B cell (primary cell): ENCODE measurements at regions not wholly inside any gene's neighbourhood (a gene's known extent, or its start where the extent isn't known, plus 50 kb on each side); places are given as distances from the start of the nearest gene placed in this dataset.

ENCODE experiments used
- ATAC-seq: fragments of 200-7000 bp; cut with Tn5 transposase; one replicate; pipeline ENCODE4 v1.10.0; 2021; ENCODE audit warnings: low read depth, mild to moderate bottlenecking, moderate number of reproducible peaks, moderate library complexity
- CTCF ChIA-PET: fragments of 350-600 bp; sonication (Branson Sonifier 250); formaldehyde crosslinking; loops from one replicate; lab custom pipeline; 2021; ENCODE audit warnings: antibody characterized with exemption, inconsistent platforms; lab: Charles Lee
- POLR2A ChIA-PET: fragments of 350-600 bp; sonication (Branson Sonifier 250); formaldehyde crosslinking; loops from one replicate; lab custom pipeline; 2021; ENCODE audit warnings: antibody characterized with exemption; lab: Charles Lee
- DNase-seq: peaks from one replicate; pipeline ENCODE4 v3.0.0; 2013
- H2AFZ ChIP-seq: 2 replicates; pipeline ENCODE4 v1.6.1; 2012; ENCODE audit warnings: mild to moderate bottlenecking, low read depth, low read length; ENCODE audit not compliant: insufficient read depth, poor library complexity, severe bottlenecking
- H3K27ac ChIP-seq, 2 donors: 1 replicate in 1 of 2; 2 replicates in 1 of 2; pipeline ENCODE4 v1.5.1; 2012 to 2013; ENCODE audit warnings: low read length in 2 of 2, mild to moderate bottlenecking in 2 of 2, moderate library complexity in 1 of 2
- H3K27me3 ChIP-seq, 4 experiments: fragments of 200-600 bp in 1 of 4; sonication (generic) in 1 of 4; replicated peaks in 1 of 4; 1 replicate in 2 of 4; 2 replicates in 2 of 4; pipeline versions ENCODE4 v1.6.1 to v1.7.0; 2013 to 2016; ENCODE audit warnings: low read length in 3 of 4, mild to moderate bottlenecking in 2 of 4, mixed read lengths in 1 of 4, moderate library complexity in 1 of 4; ENCODE audit not compliant: insufficient read depth in 4 of 4, control insufficient read depth in 3 of 4; ENCODE audit errors: control extremely low read depth in 1 of 4
- H3K36me3 ChIP-seq, 2 experiments: replicated peaks in 1 of 2; 1 replicate in 1 of 2; 2 replicates in 1 of 2; pipeline versions ENCODE4 v1.6.1 to v1.7.1; 2013; ENCODE audit warnings: low read length in 1 of 2; ENCODE audit not compliant: insufficient read depth in 2 of 2, control insufficient read depth in 1 of 2; ENCODE audit errors: control extremely low read depth in 1 of 2, extremely low read depth in 1 of 2
- H3K4me1 ChIP-seq, 2 donors: fragments of 200-600 bp in 1 of 2; sonication (generic) in 1 of 2; 1 replicate in 1 of 2; 2 replicates in 1 of 2; pipeline versions ENCODE4 v1.5.1 to v1.6.1; 2013 to 2017; ENCODE audit warnings: low read length in 2 of 2; ENCODE audit not compliant: control insufficient read depth in 2 of 2, insufficient read depth in 2 of 2
- H3K4me2 ChIP-seq: replicated peaks from 2 replicates; pipeline ENCODE3; 2012; ENCODE audit warnings: mild to moderate bottlenecking, low read depth, low read length; ENCODE audit not compliant: poor library complexity, severe bottlenecking
- H3K4me3 ChIP-seq, 5 experiments: fragments of 200-600 bp in 1 of 5; sonication (generic) in 1 of 5; 1 replicate in 3 of 5; 2 replicates in 2 of 5; pipeline versions ENCODE4 v1.5.1 to v1.7.0; 2011 to 2016; ENCODE audit warnings: low read length in 4 of 5, mild to moderate bottlenecking in 4 of 5, low read depth in 2 of 5, control low read depth in 1 of 5, moderate library complexity in 1 of 5; ENCODE audit not compliant: insufficient read depth in 1 of 5; ENCODE audit errors: control extremely low read depth in 1 of 5, extremely low read depth in 1 of 5
- H3K79me2 ChIP-seq: fragments of 200-600 bp; sonication (generic); one replicate; pipeline ENCODE4 v1.6.0; 2016; ENCODE audit warnings: low read length; ENCODE audit not compliant: control insufficient read depth, insufficient read depth
- H3K9ac ChIP-seq: fragments of 200-600 bp; sonication (generic); 2 replicates; pipeline ENCODE4 v1.6.1; 2017; ENCODE audit warnings: mild to moderate bottlenecking, low read length, moderate library complexity
- H3K9me3 ChIP-seq, 3 donors: one replicate each; pipeline versions ENCODE4 v1.6.1 to v1.7.1; 2013; ENCODE audit warnings: low read length in 2 of 3; ENCODE audit not compliant: control insufficient read depth in 2 of 3, insufficient read depth in 1 of 3; ENCODE audit errors: control extremely low read depth in 1 of 3
- H4K20me1 ChIP-seq: 2 replicates; pipeline ENCODE4 v1.6.0; 2012; ENCODE audit warnings: mild to moderate bottlenecking, low read length; ENCODE audit not compliant: insufficient read depth, control insufficient read depth, poor library complexity, severe bottlenecking
- H3K27ac Mint-ChIP-seq: one replicate; pipeline ENCODE4 v1.8.0; 2021; ENCODE audit warnings: mixed read lengths
- H3K27me3 Mint-ChIP-seq: one replicate; pipeline ENCODE4 v1.8.0; 2021; ENCODE audit warnings: mixed read lengths
- H3K4me1 Mint-ChIP-seq: one replicate; pipeline ENCODE4 v1.8.0; 2021; ENCODE audit warnings: mixed read lengths
- H3K4me3 Mint-ChIP-seq: one replicate; pipeline ENCODE4 v1.8.0; 2021; ENCODE audit warnings: mixed read lengths
- H3K9me3 Mint-ChIP-seq: one replicate; pipeline ENCODE4 v1.8.0; 2022; ENCODE audit warnings: mixed read lengths; ENCODE audit not compliant: insufficient read depth
- EZH2 ChIP-seq: IDR thresholded peaks from 2 replicates; pipeline ENCODE4 v1.6.1; 2012; ENCODE audit warnings: borderline replicate concordance, low read depth, mild to moderate bottlenecking, moderate library complexity, low read length; ENCODE audit not compliant: insufficient read depth, poor library complexity, severe bottlenecking
- WGBS: methylation state at CpG from one replicate; pipeline ENCODE4 v1.1.5; 2013; ENCODE audit warnings: missing lambda C conversion rate; ENCODE audit not compliant: insufficient coverage; 5-methylcytosine and 5-hydroxymethylcytosine counted together
- intact Hi-C: fragments of 100-400 bp; cut with micrococcal nuclease; formaldehyde crosslinking; loops from one replicate; pipeline ENCODE4 v1.10.0; 2022
- TF ChIP-seq, protein P1 (sequence below): fragments of 200-600 bp; IDR thresholded peaks from one replicate; pipeline ENCODE4 v1.8.0; 2022; ENCODE audit warnings: antibody characterized with exemption, mild to moderate bottlenecking

DNA sequence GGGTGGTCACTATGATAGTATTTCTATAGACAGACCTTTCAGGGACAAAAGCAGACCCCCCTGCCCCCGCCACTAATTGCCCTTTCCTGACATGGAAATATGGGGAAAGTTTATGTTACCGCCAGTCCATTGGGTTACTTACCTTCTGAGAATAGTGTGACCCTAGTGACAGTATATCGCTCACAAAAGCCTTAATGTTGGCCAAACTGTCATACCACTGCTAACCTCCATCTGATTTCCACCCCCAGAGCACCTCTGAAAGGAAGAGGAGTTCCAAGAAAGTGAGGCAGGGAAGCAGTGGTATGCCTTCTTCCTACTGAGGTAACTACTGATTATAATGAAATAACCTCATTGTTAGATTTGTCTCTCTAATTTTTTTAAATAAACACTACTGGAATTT is 67.5 kb upstream of the CCDC91 start:
- Histone ChIP-seq H2AFZ (no peak overlapping the region), H3K4me2 (no peak overlapping the region), H3K79me2 (no peaks in the 10 kb centered on the region), H3K27me3 (no peaks in the 10 kb centered on the region), H3K4me3 (no peak overlapping the region), H3K9ac (no peak overlapping the region), H3K9me3 (no peaks in the 10 kb centered on the region), H3K4me1 (no peaks in the 10 kb centered on the region), H3K27ac (no peak overlapping the region), H3K36me3 (no peaks in the 10 kb centered on the region), H4K20me1 (no peaks in the 10 kb centered on the region)
- no peak overlapping the region for H3K27ac Mint-ChIP-seq
- WGBS = no CpG with 5 or more reads among the region's 3 CpGs
- DNase-seq (no peak), ATAC-seq (no peak)
- TF ChIP-seq, protein P1, sequence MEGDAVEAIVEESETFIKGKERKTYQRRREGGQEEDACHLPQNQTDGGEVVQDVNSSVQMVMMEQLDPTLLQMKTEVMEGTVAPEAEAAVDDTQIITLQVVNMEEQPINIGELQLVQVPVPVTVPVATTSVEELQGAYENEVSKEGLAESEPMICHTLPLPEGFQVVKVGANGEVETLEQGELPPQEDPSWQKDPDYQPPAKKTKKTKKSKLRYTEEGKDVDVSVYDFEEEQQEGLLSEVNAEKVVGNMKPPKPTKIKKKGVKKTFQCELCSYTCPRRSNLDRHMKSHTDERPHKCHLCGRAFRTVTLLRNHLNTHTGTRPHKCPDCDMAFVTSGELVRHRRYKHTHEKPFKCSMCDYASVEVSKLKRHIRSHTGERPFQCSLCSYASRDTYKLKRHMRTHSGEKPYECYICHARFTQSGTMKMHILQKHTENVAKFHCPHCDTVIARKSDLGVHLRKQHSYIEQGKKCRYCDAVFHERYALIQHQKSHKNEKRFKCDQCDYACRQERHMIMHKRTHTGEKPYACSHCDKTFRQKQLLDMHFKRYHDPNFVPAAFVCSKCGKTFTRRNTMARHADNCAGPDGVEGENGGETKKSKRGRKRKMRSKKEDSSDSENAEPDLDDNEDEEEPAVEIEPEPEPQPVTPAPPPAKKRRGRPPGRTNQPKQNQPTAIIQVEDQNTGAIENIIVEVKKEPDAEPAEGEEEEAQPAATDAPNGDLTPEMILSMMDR = no peak
- TF ChIP-seq EZH2 = no peak
- H3K9me3 Mint-ChIP-seq = no peaks in the 10 kb centered on the region
- ChIA-PET CTCF (no interaction called here), POLR2A (no interaction called here)
- H3K27me3 Mint-ChIP-seq = no peaks in the 10 kb centered on the region
- no peaks in the 10 kb centered on the region for H3K4me1 Mint-ChIP-seq
- no peak overlapping the region for H3K4me3 Mint-ChIP-seq
- intact Hi-C loops = no loop called here

DNA sequence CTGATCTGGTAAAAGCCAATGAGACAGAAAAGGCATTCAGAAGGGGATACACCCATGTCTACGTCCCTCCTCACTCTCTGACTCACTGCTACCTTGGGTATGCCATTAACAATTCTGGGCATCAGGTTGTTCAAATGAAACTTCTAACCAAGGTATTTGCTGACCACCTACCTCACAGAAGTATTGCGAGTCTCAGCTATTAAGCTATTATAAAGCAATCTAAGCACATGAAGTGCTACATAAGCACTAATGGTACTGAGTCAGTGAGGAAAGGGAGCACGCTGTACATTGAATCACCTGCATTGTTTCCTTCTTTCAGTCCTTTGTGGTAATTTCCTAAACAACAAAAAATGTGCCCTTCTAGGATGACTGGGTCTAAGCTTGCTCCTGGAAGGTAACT is 62.8 kb upstream of the CCDC91 start:
- WGBS = 92% methylated on average over 1 of the region's 3 CpGs
- Histone ChIP-seq H4K20me1 (no peaks in the 10 kb centered on the region), H3K4me1 (no peaks in the 10 kb centered on the region), H3K4me2 (no peak overlapping the region), H3K36me3 (no peaks in the 10 kb centered on the region), H2AFZ (no peak overlapping the region), H3K9ac (no peak overlapping the region), H3K27me3 (no peaks in the 10 kb centered on the region), H3K79me2 (no peaks in the 10 kb centered on the region), H3K4me3 (no peak overlapping the region), H3K9me3 (no peaks in the 10 kb centered on the region), H3K27ac (no peak overlapping the region)
- H3K27me3 Mint-ChIP-seq = no peaks in the 10 kb centered on the region
- DNase-seq = no peak
- ChIA-PET CTCF (no interaction called here), POLR2A (no interaction called here)
- intact Hi-C loops = no loop called here
- no peak for ATAC-seq
- H3K4me1 Mint-ChIP-seq = no peaks in the 10 kb centered on the region
- H3K4me3 Mint-ChIP-seq = no peak overlapping the region
- H3K9me3 Mint-ChIP-seq = no peaks in the 10 kb centered on the region
- TF ChIP-seq, protein P1 = no peak
- no peak for TF ChIP-seq EZH2
- no peak overlapping the region for H3K27ac Mint-ChIP-seq
